ENCODE measurements at regions not wholly inside any gene's neighbourhood (a gene's known extent, or its start where the extent isn't known, plus 50 kb on each side); places are given as distances from the start of the nearest gene placed in this dataset.

GRCh38 chr6:98286620-98287019 lies 547.8 kb upstream of the POU3F2 start (continued):
- TF ChIP-seq ATF3 (IDR thresholded peaks at IDR 0.05; ENCODE audit: insufficient read depth, low read depth, low read length) (no peak), CTCF (IDR thresholded peaks at IDR 0.05; ENCODE audit: control extremely low read depth in 1 of 3, insufficient read depth in 1 of 3, low read depth in 1 of 3, low read length in 3 of 3) (no peak), MAX (IDR thresholded peaks at IDR 0.05) (no peak), MAFK (IDR thresholded peaks at IDR 0.05; ENCODE audit: low read depth, low read length) (no peak)
